Smooth muscle cell (in vitro differentiated cells): ENCODE measurements at regions not wholly inside any gene's neighbourhood (a gene's known extent, or its start where the extent isn't known, plus 50 kb on each side); places are given as distances from the start of the nearest gene placed in this dataset.

Experiments
- DNase-seq: peaks from one replicate; lab custom pipeline; 2025; ENCODE audit not compliant: unreplicated experiment; lab: John Stamatoyannopoulos, UW
- H2AFZ ChIP-seq: fragments of 200-600 bp; sonication (generic); 2 replicates; pipeline ENCODE4 v1.6.0; 2016; ENCODE audit warnings: antibody characterized with exemption, low read depth, mild to moderate bottlenecking
- H3F3A ChIP-seq: fragments of 200-600 bp; sonication (generic); 2 replicates; pipeline ENCODE4 v1.6.0; 2017; ENCODE audit warnings: antibody characterized with exemption, low read depth
- H3K27ac ChIP-seq: fragments of 200-600 bp; sonication (generic); 2 replicates; pipeline ENCODE4 v1.5.1; 2016; ENCODE audit warnings: low read depth, mild to moderate bottlenecking
- H3K27me3 ChIP-seq: fragments of 200-600 bp; sonication (generic); 2 replicates; pipeline ENCODE4 v1.6.1; 2016; ENCODE audit warnings: low read depth, mild to moderate bottlenecking
- H3K36me3 ChIP-seq: fragments of 200-600 bp; sonication (generic); 2 replicates; pipeline ENCODE4 v1.5.1; 2016; ENCODE audit warnings: low read depth
- H3K4me1 ChIP-seq: fragments of 200-600 bp; sonication (generic); 2 replicates; pipeline ENCODE4 v1.5.1; 2016; ENCODE audit warnings: low read depth
- H3K4me2 ChIP-seq: fragments of 200-600 bp; sonication (generic); 2 replicates; pipeline ENCODE4 v1.6.0; 2016; ENCODE audit warnings: mild to moderate bottlenecking
- H3K4me3 ChIP-seq: fragments of 200-600 bp; sonication (generic); 2 replicates; pipeline ENCODE4 v1.5.1; 2016; ENCODE audit warnings: mild to moderate bottlenecking
- H3K79me2 ChIP-seq: fragments of 200-600 bp; sonication (generic); 2 replicates; pipeline ENCODE4 v1.6.0; 2016; ENCODE audit warnings: low read depth, mild to moderate bottlenecking
- H3K9ac ChIP-seq: fragments of 200-600 bp; sonication (generic); 2 replicates; pipeline ENCODE4 v1.6.0; 2016; ENCODE audit warnings: low read depth
- H3K9me3 ChIP-seq: fragments of 200-600 bp; sonication (generic); replicated peaks from 2 replicates; pipeline ENCODE4 v1.5.1; 2016; ENCODE audit warnings: low read depth
- H4K20me1 ChIP-seq: fragments of 200-600 bp; sonication (generic); 2 replicates; pipeline ENCODE4 v1.6.0; 2016; ENCODE audit warnings: low read depth
- CTCF ChIP-seq: fragments of 200-600 bp; sonication (generic); IDR thresholded peaks from 2 replicates; pipeline ENCODE4 v1.5.1; 2017; ENCODE audit warnings: borderline replicate concordance, mild to moderate bottlenecking, antibody characterized with exemption; ENCODE audit not compliant: insufficient read depth, poor library complexity, severe bottlenecking
- WGBS: methylation state at CpG from one replicate; pipeline ENCODE4 v1.1.7; 2016; ENCODE audit warnings: low lambda C conversion rate; 5-methylcytosine and 5-hydroxymethylcytosine counted together

- H3K9ac ChIP-seq, result no peak overlapping the region
- H3K36me3 ChIP-seq, result no peaks in the 10 kb centered on the region
- no peak overlapping the region for H2AFZ ChIP-seq
- no peak for DNase-seq
- H3K79me2 ChIP-seq, result no peaks in the 10 kb centered on the region
- TF ChIP-seq CTCF, result no peak
- 70% methylated on average over 5 of the region's 5 CpGs for WGBS
- no peaks in the 10 kb centered on the region for H3K27me3 ChIP-seq
- H3K27ac ChIP-seq, result no peak overlapping the region
- peaks cover 6% of the 10 kb centered on the region for H3K4me1 ChIP-seq
- H3K4me2 ChIP-seq, result no peak overlapping the region
- no peak overlapping the region for H3K4me3 ChIP-seq
- H3K9me3 ChIP-seq, result no peaks in the 10 kb centered on the region
- no peaks in the 10 kb centered on the region for H3F3A ChIP-seq
- H4K20me1 ChIP-seq, result no peaks in the 10 kb centered on the region
Measured at GRCh38 chrX:4322916-4323315, 609.5 kb upstream of the PRKX start.

GRCh38 chrX:4320436-4320947 is 607.0 kb upstream of the PRKX start:
- DNase-seq, result no peak
- TF ChIP-seq CTCF, result no peak
- no peaks in the 10 kb centered on the region for H4K20me1 ChIP-seq
- no peaks in the 10 kb centered on the region for H3K27me3 ChIP-seq
- peak overlapping the region; percentile 66 for H3K4me2 ChIP-seq
- no peak overlapping the region for H3K4me3 ChIP-seq
- 25% methylated on average over 9 of the region's 9 CpGs for WGBS
- H3K36me3 ChIP-seq, result no peaks in the 10 kb centered on the region
- no peak overlapping the region for H3K27ac ChIP-seq
- H3K9ac ChIP-seq, result no peak overlapping the region
- no peaks in the 10 kb centered on the region for H3K9me3 ChIP-seq
- peak overlapping the region; percentile 63 for H2AFZ ChIP-seq
- H3K79me2 ChIP-seq, result no peaks in the 10 kb centered on the region
- no peaks in the 10 kb centered on the region for H3F3A ChIP-seq
- H3K4me1 ChIP-seq, result peaks cover 6% of the 10 kb centered on the region

GRCh38 chrX:4315891-4316290 is 602.4 kb upstream of the PRKX start:
- TF ChIP-seq CTCF, result no peak
- Histone ChIP-seq H2AFZ (no peak overlapping the region), H3K4me3 (no peak overlapping the region), H3K9ac (no peak overlapping the region), H3K4me1 (peaks cover 6% of the 10 kb centered on the region), H3K9me3 (no peaks in the 10 kb centered on the region), H4K20me1 (no peaks in the 10 kb centered on the region), H3K36me3 (no peaks in the 10 kb centered on the region), H3F3A (no peaks in the 10 kb centered on the region), H3K79me2 (no peaks in the 10 kb centered on the region), H3K27me3 (no peaks in the 10 kb centered on the region), H3K4me2 (no peak overlapping the region), H3K27ac (no peak overlapping the region)
- no peak for DNase-seq
- WGBS, result 74% methylated on average over 2 of the region's 2 CpGs

GRCh38 chrX:4314586-4314985 is 601.1 kb upstream of the PRKX start:
- DNase-seq, result no peak
- H3K36me3 ChIP-seq, result no peaks in the 10 kb centered on the region
- H3K4me3 ChIP-seq, result no peak overlapping the region
- no peak overlapping the region for H3K27ac ChIP-seq
- H3K27me3 ChIP-seq, result no peaks in the 10 kb centered on the region
- no peak overlapping the region for H3K9ac ChIP-seq
- no peak overlapping the region for H3K4me2 ChIP-seq
- H2AFZ ChIP-seq, result no peak overlapping the region
- H3F3A ChIP-seq, result no peaks in the 10 kb centered on the region
- no peaks in the 10 kb centered on the region for H3K9me3 ChIP-seq
- WGBS, result 45% methylated on average over 1 of the region's 1 CpG
- H4K20me1 ChIP-seq, result no peaks in the 10 kb centered on the region
- no peaks in the 10 kb centered on the region for H3K79me2 ChIP-seq
- TF ChIP-seq CTCF, result no peak
- H3K4me1 ChIP-seq, result no peaks in the 10 kb centered on the region
